B cell (primary cell): ENCODE measurements at regions not wholly inside any gene's neighbourhood (a gene's known extent, or its start where the extent isn't known, plus 50 kb on each side); places are given as distances from the start of the nearest gene placed in this dataset.

ENCODE experiments used
- ATAC-seq: fragments of 200-7000 bp; cut with Tn5 transposase; one replicate; pipeline ENCODE4 v1.10.0; 2021; ENCODE audit warnings: low read depth, mild to moderate bottlenecking, moderate number of reproducible peaks, moderate library complexity
- CTCF ChIA-PET: fragments of 350-600 bp; sonication (Branson Sonifier 250); formaldehyde crosslinking; loops from one replicate; lab custom pipeline; 2021; ENCODE audit warnings: antibody characterized with exemption, inconsistent platforms; lab: Charles Lee
- POLR2A ChIA-PET: fragments of 350-600 bp; sonication (Branson Sonifier 250); formaldehyde crosslinking; loops from one replicate; lab custom pipeline; 2021; ENCODE audit warnings: antibody characterized with exemption; lab: Charles Lee
- DNase-seq: peaks from one replicate; pipeline ENCODE4 v3.0.0; 2013
- H2AFZ ChIP-seq: 2 replicates; pipeline ENCODE4 v1.6.1; 2012; ENCODE audit warnings: mild to moderate bottlenecking, low read depth, low read length; ENCODE audit not compliant: insufficient read depth, poor library complexity, severe bottlenecking
- H3K27ac ChIP-seq, 2 donors: 1 replicate in 1 of 2; 2 replicates in 1 of 2; pipeline ENCODE4 v1.5.1; 2012 to 2013; ENCODE audit warnings: low read length in 2 of 2, mild to moderate bottlenecking in 2 of 2, moderate library complexity in 1 of 2
- H3K27me3 ChIP-seq, 4 experiments: fragments of 200-600 bp in 1 of 4; sonication (generic) in 1 of 4; replicated peaks in 1 of 4; 1 replicate in 2 of 4; 2 replicates in 2 of 4; pipeline versions ENCODE4 v1.6.1 to v1.7.0; 2013 to 2016; ENCODE audit warnings: low read length in 3 of 4, mild to moderate bottlenecking in 2 of 4, mixed read lengths in 1 of 4, moderate library complexity in 1 of 4; ENCODE audit not compliant: insufficient read depth in 4 of 4, control insufficient read depth in 3 of 4; ENCODE audit errors: control extremely low read depth in 1 of 4
- H3K36me3 ChIP-seq, 2 experiments: replicated peaks in 1 of 2; 1 replicate in 1 of 2; 2 replicates in 1 of 2; pipeline versions ENCODE4 v1.6.1 to v1.7.1; 2013; ENCODE audit warnings: low read length in 1 of 2; ENCODE audit not compliant: insufficient read depth in 2 of 2, control insufficient read depth in 1 of 2; ENCODE audit errors: control extremely low read depth in 1 of 2, extremely low read depth in 1 of 2
- H3K4me1 ChIP-seq, 2 donors: fragments of 200-600 bp in 1 of 2; sonication (generic) in 1 of 2; 1 replicate in 1 of 2; 2 replicates in 1 of 2; pipeline versions ENCODE4 v1.5.1 to v1.6.1; 2013 to 2017; ENCODE audit warnings: low read length in 2 of 2; ENCODE audit not compliant: control insufficient read depth in 2 of 2, insufficient read depth in 2 of 2
- H3K4me2 ChIP-seq: replicated peaks from 2 replicates; pipeline ENCODE3; 2012; ENCODE audit warnings: mild to moderate bottlenecking, low read depth, low read length; ENCODE audit not compliant: poor library complexity, severe bottlenecking
- H3K4me3 ChIP-seq, 5 experiments: fragments of 200-600 bp in 1 of 5; sonication (generic) in 1 of 5; 1 replicate in 3 of 5; 2 replicates in 2 of 5; pipeline versions ENCODE4 v1.5.1 to v1.7.0; 2011 to 2016; ENCODE audit warnings: low read length in 4 of 5, mild to moderate bottlenecking in 4 of 5, low read depth in 2 of 5, control low read depth in 1 of 5, moderate library complexity in 1 of 5; ENCODE audit not compliant: insufficient read depth in 1 of 5; ENCODE audit errors: control extremely low read depth in 1 of 5, extremely low read depth in 1 of 5
- H3K79me2 ChIP-seq: fragments of 200-600 bp; sonication (generic); one replicate; pipeline ENCODE4 v1.6.0; 2016; ENCODE audit warnings: low read length; ENCODE audit not compliant: control insufficient read depth, insufficient read depth
- H3K9ac ChIP-seq: fragments of 200-600 bp; sonication (generic); 2 replicates; pipeline ENCODE4 v1.6.1; 2017; ENCODE audit warnings: mild to moderate bottlenecking, low read length, moderate library complexity
- H3K9me3 ChIP-seq, 3 donors: one replicate each; pipeline versions ENCODE4 v1.6.1 to v1.7.1; 2013; ENCODE audit warnings: low read length in 2 of 3; ENCODE audit not compliant: control insufficient read depth in 2 of 3, insufficient read depth in 1 of 3; ENCODE audit errors: control extremely low read depth in 1 of 3
- H4K20me1 ChIP-seq: 2 replicates; pipeline ENCODE4 v1.6.0; 2012; ENCODE audit warnings: mild to moderate bottlenecking, low read length; ENCODE audit not compliant: insufficient read depth, control insufficient read depth, poor library complexity, severe bottlenecking
- H3K27ac Mint-ChIP-seq: one replicate; pipeline ENCODE4 v1.8.0; 2021; ENCODE audit warnings: mixed read lengths
- H3K27me3 Mint-ChIP-seq: one replicate; pipeline ENCODE4 v1.8.0; 2021; ENCODE audit warnings: mixed read lengths
- H3K4me1 Mint-ChIP-seq: one replicate; pipeline ENCODE4 v1.8.0; 2021; ENCODE audit warnings: mixed read lengths
- H3K4me3 Mint-ChIP-seq: one replicate; pipeline ENCODE4 v1.8.0; 2021; ENCODE audit warnings: mixed read lengths
- H3K9me3 Mint-ChIP-seq: one replicate; pipeline ENCODE4 v1.8.0; 2022; ENCODE audit warnings: mixed read lengths; ENCODE audit not compliant: insufficient read depth
- CTCF ChIP-seq: fragments of 200-600 bp; IDR thresholded peaks from one replicate; pipeline ENCODE4 v1.8.0; 2022; ENCODE audit warnings: antibody characterized with exemption, mild to moderate bottlenecking
- EZH2 ChIP-seq: IDR thresholded peaks from 2 replicates; pipeline ENCODE4 v1.6.1; 2012; ENCODE audit warnings: borderline replicate concordance, low read depth, mild to moderate bottlenecking, moderate library complexity, low read length; ENCODE audit not compliant: insufficient read depth, poor library complexity, severe bottlenecking
- WGBS: methylation state at CpG from one replicate; pipeline ENCODE4 v1.1.5; 2013; ENCODE audit warnings: missing lambda C conversion rate; ENCODE audit not compliant: insufficient coverage; 5-methylcytosine and 5-hydroxymethylcytosine counted together
- intact Hi-C: fragments of 100-400 bp; cut with micrococcal nuclease; formaldehyde crosslinking; loops from one replicate; pipeline ENCODE4 v1.10.0; 2022

GRCh38 chr2:138078153-138078552 is 113.9 kb downstream of the HNMT start:
- H3K9ac ChIP-seq, result no peak overlapping the region
- H3K27me3 ChIP-seq, result no peaks in the 10 kb centered on the region
- DNase-seq, result no peak
- H3K9me3 Mint-ChIP-seq, result no peaks in the 10 kb centered on the region
- WGBS, result 89% methylated on average over 2 of the region's 3 CpGs
- no peak overlapping the region for H2AFZ ChIP-seq
- H4K20me1 ChIP-seq, result no peaks in the 10 kb centered on the region
- H3K36me3 ChIP-seq, result no peaks in the 10 kb centered on the region
- H3K4me1 ChIP-seq, result no peaks in the 10 kb centered on the region
- H3K79me2 ChIP-seq, result no peaks in the 10 kb centered on the region
- no peaks in the 10 kb centered on the region for H3K4me1 Mint-ChIP-seq
- POLR2A ChIA-PET, result no interaction called here
- TF ChIP-seq CTCF, result no peak
- no peak for TF ChIP-seq EZH2
- H3K4me2 ChIP-seq, result no peak overlapping the region
- no peak overlapping the region for H3K4me3 Mint-ChIP-seq
- no peak overlapping the region for H3K4me3 ChIP-seq
- CTCF ChIA-PET, result no interaction called here
- H3K9me3 ChIP-seq, result no peaks in the 10 kb centered on the region
- H3K27me3 Mint-ChIP-seq, result no peaks in the 10 kb centered on the region
- no peak for ATAC-seq
- intact Hi-C loops, result no loop called here
- no peak overlapping the region for H3K27ac ChIP-seq
- H3K27ac Mint-ChIP-seq, result no peak overlapping the region

GRCh38 chr2:138079976-138080375 is 115.7 kb downstream of the HNMT start:
- Histone ChIP-seq H3K9me3 (no peaks in the 10 kb centered on the region), H3K27ac (no peak overlapping the region), H3K4me1 (no peaks in the 10 kb centered on the region), H3K36me3 (no peaks in the 10 kb centered on the region), H2AFZ (no peak overlapping the region), H3K4me3 (no peak overlapping the region), H3K9ac (no peak overlapping the region), H3K4me2 (no peak overlapping the region), H3K27me3 (no peaks in the 10 kb centered on the region), H4K20me1 (no peaks in the 10 kb centered on the region), H3K79me2 (no peaks in the 10 kb centered on the region)
- H3K9me3 Mint-ChIP-seq, result no peaks in the 10 kb centered on the region
- H3K27me3 Mint-ChIP-seq, result no peaks in the 10 kb centered on the region
- ATAC-seq, result no peak
- ChIA-PET POLR2A (no interaction called here), CTCF (no interaction called here)
- no peak overlapping the region for H3K27ac Mint-ChIP-seq
- H3K4me3 Mint-ChIP-seq, result no peak overlapping the region
- no peak for TF ChIP-seq EZH2
- no peak for TF ChIP-seq CTCF
- no peak for DNase-seq
- whole genome bisulfite sequencing, result no CpG with 5 or more reads among the region's 2 CpGs
- intact Hi-C loops, result no loop called here
- H3K4me1 Mint-ChIP-seq, result no peaks in the 10 kb centered on the region
